Caki2 (cell line): ENCODE measurements at regions not wholly inside any gene's neighbourhood (a gene's known extent, or its start where the extent isn't known, plus 50 kb on each side); places are given as distances from the start of the nearest gene placed in this dataset.

Experiments used
- DNase-seq: peaks from one replicate; pipeline ENCODE4 v3.0.0-alpha.2; 2015; ENCODE audit warnings: low read depth
- in situ Hi-C: cut with HindIII; loops from 2 replicates; pipeline ENCODE4 v1.10.0; 2016; ENCODE audit warnings: low sequenced_read_pairs, low pct_unique_long_range_greater_than_20kb, mixed read lengths

DNA sequence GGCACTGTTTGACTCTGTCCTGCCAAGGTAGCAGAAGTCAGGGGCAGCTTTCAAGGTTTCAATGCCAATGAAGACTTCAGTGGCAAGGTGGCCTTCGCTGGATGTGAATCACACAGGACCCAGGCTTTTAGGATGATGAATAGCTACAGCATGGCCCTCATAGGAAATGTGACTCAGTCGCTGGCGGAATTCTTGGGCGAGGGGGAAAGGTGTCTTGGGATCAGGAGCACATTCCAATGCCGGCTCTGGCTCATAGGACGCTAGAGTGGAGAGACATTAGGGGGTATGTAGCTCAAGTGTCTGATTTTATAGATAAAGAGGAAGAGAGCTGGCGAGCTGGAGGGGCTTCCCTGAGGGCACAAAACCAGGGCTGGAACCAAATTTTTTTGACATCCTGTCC, 68.6 kb downstream of the SMIM21 start:
- DNase-seq = no peak

DNA sequence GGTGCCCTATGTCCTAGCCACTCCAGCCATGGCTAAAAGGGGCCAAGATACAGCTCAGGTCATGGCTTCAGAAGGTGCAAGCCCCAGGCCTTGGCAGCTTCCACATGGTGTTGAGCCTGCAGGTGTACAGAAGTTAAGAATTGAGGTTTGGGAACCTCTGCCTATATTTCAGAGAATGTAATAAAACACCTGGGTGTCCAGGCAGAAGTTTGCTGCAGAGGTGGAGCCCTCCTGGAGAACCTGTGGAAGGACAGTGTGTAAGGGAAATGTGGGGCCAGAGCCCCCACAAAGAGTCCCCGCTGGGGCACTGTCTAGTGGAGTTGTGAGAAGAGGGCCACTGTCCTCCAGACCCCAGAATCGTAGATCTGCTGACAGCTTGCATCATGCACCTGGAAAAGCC, 74.1 kb downstream of the SMIM21 start:
- in situ Hi-C loops = no loop called here
- no peak for DNase-seq

More for the DNA sequence above, 68.6 kb downstream of the SMIM21 start:
- in situ Hi-C loops = no loop called here

DNA sequence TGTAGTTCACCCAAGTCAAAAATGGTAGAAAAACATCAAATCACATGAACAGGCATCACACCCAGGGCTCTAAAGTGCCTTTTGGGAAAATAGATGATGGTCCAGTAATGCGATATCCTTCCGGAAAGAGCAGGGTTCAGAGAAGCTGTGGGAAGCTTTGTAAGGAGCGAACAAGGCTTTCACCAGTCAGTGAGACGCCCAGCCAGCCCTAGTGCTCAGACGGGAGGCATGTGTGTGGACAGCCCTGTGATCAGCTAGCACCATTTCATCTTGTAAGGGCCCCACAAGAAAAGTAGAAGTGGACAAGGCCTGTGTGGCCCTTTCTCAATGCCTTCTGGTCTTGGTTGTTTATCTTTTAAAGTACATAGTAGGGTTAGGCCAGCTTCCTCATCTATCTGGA, 76.1 kb downstream of the SMIM21 start:
- in situ Hi-C loops = no loop called here
- DNase-seq = no peak

DNA sequence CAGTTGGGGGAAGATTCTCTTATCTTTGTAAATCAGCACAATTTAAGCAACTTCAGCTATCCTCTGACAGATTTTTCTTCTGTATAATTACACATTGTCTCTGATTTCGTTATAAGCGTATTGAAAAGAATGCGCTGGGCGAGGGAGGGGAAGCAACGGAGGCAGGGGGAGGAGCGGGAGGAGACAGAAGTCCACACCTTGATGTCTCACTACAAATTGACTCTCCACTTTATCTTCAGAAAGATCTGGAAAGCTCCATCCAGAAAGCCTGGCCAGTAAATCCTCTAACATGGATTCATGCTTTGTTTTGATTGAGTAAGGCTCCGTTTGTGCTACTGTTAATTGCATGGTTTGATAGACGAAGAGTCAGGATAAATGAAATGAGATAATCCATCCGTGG, 76.6 kb downstream of the SMIM21 start:
- DNase-seq = no peak
- in situ Hi-C loops = no loop called here

DNA sequence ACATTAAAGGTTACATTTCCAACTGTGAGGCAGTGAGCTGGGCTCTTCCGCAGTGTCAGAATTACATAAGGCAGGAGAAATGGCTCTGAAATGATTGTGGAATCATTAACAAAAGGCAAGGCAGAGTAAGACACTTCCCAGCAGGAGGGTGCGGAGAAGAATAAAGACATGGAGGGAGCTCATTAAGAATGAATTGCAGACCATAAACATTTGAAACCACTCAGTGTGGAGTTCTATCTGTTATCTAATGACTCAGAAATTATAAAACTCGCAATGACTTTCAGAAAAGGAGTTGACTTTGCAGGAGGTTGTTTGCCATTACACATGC, 77.0 kb downstream of the SMIM21 start:
- in situ Hi-C loops = no loop called here
- DNase-seq = peak; percentile 29

DNA sequence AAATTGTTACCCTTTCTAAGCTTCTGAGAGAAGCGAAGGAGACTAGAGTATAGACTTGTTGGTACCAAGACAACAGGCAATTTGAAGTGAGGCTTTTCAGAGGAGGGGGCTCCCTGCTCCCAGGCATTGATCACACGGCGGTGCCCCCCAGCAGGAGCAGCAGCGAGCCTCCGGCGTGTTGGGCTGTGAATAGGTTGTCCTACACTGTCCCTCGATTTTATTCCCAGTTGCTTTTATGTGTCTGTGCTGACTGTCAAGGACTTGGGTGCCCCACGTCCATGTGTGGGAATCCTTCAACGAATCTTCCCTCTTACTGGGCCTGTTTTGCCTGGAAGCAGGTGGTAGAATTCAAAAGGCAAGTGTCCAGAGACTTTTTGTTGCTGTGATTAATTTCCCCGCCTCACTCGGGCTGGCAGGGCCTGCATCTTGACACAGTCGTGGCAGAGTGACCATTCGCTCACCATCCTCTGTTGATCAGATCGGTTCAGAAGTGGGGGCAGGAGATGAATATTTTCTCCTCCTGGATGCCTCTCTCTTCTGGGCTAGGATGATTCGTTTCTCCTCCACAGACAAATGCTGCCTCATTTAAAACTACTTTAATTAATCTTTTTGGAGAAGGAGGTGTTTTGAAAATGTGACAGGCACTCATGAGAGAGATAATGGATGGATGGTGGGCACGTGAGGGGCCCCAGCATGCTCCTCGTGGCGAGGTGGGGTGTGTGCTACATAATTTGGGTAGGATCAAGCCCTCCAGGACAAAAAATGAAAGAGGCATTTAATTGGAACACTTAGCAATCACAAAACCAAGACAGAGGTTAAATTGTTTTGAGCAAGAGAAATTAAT, 77.6 kb downstream of the SMIM21 start:
- no peak for DNase-seq
- in situ Hi-C loops = no loop called here

DNA sequence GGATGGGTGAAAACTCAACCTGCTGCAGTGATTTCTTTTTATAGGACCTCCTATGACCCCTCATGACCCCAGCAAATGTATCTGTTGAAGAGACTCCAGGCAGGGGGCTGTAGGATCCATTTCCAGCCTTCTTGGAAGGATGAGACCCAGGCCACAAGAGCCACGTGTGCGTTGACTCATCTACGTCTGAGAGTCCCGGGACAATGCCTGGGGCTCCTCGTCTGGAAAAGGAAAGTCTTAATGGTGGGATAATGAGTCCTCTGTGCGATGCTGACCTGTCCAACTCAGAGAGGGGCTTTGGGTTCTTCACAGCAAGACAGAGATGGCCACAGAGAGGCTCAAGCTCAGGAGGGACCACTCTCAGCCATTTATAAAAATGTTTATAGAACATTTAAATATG, 80.8 kb downstream of the SMIM21 start:
- no peak for DNase-seq
- in situ Hi-C loops = no loop called here

DNA sequence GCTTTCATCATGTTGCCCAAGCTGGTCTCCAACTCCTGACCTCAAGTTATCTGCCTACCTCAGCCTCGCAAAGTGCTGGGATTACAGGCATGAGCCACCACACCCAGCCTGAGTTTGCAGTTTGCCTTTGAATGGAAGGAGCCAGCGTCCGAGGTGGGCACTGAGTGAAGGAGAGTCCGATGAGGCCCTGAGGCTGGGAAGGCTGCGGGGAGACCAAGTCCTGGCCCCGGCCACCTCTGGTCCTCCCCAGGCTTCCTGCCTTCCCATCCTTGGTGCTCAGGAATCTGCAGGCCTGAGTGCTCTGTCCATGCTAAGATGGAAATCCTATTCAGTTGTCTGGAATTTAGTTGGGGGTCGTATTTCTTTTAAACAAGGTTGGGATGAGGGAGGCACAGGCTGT, 82.9 kb downstream of the SMIM21 start:
- in situ Hi-C loops = no loop called here
- no peak for DNase-seq

DNA sequence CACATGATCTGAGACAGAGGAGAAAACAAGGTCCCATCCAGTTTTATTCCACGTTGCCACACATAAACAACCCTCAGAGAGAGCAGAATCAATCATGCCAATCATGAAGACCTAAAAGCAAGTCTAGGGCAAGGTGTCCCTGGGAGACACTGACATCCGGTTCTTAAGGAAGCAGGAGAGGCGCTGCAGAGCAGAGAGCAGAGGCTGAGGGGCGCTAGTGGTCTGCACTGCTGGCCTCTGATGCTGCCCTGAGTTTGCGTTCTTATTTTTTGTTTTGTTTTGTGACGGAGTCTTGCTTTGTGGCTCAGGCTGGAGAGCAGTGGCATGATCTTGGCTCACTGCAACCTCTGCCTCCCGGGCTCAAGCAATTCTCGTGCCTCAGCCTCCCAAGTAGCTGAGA, 83.3 kb downstream of the SMIM21 start:
- in situ Hi-C loops = no loop called here
- no peak for DNase-seq

DNA sequence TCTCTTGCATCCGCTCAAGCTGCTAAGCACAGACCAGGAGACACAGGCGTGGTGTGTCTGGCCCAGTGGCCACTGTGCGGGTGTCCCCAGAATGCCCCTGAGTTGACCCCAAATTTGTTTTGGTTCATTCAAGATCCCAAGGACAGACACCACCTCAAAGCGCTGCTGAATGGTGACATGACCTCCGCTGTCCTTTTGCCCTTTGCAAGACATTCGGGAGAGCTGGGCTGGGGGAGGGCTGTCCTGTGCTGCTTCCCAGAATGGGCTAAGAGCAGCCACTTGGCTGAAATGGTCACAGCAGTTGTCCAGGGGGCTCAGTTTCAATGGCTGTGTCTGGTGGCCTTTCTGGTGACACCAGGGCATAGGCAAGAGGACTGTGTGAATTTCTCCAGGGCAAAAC, 84.1 kb downstream of the SMIM21 start:
- DNase-seq = no peak
- in situ Hi-C loops = no loop called here

DNA sequence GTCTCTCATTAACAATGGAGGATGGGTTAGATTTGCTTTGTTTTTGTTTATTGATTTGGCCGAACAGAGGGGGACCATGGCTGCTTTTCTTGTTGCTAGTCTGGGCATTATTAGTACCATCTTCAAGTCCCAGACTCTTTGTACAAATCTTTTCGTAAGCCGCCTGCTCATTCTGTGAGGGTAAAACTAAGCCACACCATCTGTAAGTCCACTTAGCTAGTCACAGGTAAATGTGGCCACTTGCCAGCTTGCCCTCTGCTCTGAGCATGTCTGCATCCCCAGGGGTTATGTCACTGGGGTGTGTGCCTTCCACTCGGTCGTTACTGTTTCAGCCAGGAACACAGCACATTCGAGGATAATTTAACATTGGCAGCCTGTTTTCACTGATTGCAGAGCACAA, 85.6 kb downstream of the SMIM21 start:
- no peak for DNase-seq
- in situ Hi-C loops = no loop called here

DNA sequence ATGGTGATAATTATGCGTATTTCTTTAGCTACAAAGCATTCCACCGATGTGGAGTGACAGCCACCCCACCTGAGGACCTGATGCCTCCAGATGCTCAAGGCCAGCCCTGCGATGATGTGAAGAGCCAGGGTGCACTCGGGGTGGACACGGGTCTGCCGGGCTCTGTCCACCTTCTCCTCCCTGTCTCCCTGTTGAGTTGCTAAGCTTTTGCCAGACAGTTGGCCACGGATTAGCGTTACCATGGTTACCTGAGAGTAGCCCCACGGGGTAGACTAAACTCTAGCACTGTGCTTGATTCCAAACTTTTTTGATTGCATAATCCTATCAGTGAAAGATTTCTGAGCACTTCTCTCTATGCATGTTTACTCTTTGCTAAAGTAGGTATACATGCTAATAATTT, 86.2 kb downstream of the SMIM21 start:
- DNase-seq = no peak
- in situ Hi-C loops = no loop called here

DNA sequence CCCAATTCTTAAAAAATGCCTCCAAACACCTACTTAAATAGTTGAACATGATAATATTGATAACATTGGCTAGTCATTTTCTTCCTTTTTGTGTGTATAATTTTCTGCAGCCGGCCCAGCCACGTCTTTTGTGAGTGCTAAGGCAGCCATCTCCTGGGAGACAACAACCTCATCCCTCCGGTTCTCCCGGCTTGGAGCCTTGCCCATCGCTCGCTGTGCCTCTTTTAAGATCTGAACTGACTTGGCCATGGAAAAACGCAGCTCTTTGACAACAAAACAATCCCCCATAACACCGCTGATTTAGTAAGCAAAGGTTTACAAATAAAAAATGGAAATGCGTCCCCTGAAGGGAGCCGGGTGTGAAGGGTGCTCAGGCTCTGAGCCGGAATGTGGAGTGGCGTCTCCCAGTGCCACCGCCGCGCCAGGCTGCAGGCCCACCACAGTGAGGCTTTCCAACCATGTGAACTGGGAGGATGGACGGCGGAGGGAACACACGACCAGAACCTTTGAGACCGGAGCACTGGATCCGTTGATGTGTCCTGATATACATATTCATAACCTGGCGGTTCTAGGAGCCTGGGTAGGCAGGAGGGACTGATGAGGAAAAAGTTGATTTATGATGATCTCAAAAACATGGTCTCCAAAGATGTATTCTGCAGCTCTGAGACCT, 87.4 kb downstream of the SMIM21 start:
- in situ Hi-C loops = no loop called here
- DNase-seq = no peak
